GM10266 (cell line): ENCODE measurements at regions not wholly inside any gene's neighbourhood (a gene's known extent, or its start where the extent isn't known, plus 50 kb on each side); places are given as distances from the start of the nearest gene placed in this dataset.

Experiments
- DNase-seq: peaks from one replicate; pipeline ENCODE4 v3.0.0; 2012; ENCODE audit errors: extremely low spot score
- CTCF ChIP-seq: IDR thresholded peaks from 2 replicates; pipeline ENCODE4 v1.5.1; 2012; ENCODE audit warnings: mild to moderate bottlenecking, low read depth; ENCODE audit not compliant: control insufficient read depth, insufficient read depth; ENCODE audit errors: missing control alignments

- no peak for DNase-seq
- TF ChIP-seq CTCF, result no peak
Measured at GRCh38 chr6:4327841-4328240, 192.5 kb upstream of the ECI2 start.

GRCh38 chr6:4324746-4325145 lies 189.4 kb upstream of the ECI2 start:
- no peak for TF ChIP-seq CTCF
- DNase-seq, result no peak

GRCh38 chr6:4323322-4323721 lies 187.9 kb upstream of the ECI2 start:
- TF ChIP-seq CTCF, result no peak
- DNase-seq, result no peak

- no peak for TF ChIP-seq CTCF
- DNase-seq, result no peak
Measured at GRCh38 chr6:4322846-4323309, 187.5 kb upstream of the ECI2 start.

GRCh38 chr6:4322134-4322845 lies 186.9 kb upstream of the ECI2 start:
- no peak for TF ChIP-seq CTCF
- DNase-seq, result no peak

GRCh38 chr6:4320860-4321259 lies 185.5 kb upstream of the ECI2 start:
- TF ChIP-seq CTCF, result no peak
- no peak for DNase-seq

GRCh38 chr6:4319981-4320683 lies 184.8 kb upstream of the ECI2 start:
- TF ChIP-seq CTCF, result no peak
- no peak for DNase-seq
